ENCODE measurements at regions not wholly inside any gene's neighbourhood (a gene's known extent, or its start where the extent isn't known, plus 50 kb on each side); places are given as distances from the start of the nearest gene placed in this dataset.

DNA sequence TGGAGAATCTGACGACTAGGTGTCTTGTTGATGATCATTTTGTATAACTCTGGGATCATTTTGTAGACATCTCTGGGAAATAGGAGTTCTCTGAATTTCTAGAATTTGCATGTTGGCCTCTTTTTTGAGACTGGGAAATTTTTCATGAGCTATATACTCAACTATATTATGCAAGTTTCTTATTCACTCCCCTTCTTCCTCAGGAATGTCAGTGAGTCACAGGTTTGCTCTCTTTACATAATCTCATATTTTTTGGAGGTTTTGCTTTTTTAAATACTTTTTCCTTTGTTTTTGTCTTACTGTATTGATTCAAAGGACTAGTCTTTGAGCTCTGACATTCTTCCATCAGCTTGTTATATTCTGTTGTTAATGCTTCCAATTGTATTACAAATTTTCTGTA lies 1324.2 kb downstream of the TECRL start:
- TF ChIP-seq, protein P1, sequence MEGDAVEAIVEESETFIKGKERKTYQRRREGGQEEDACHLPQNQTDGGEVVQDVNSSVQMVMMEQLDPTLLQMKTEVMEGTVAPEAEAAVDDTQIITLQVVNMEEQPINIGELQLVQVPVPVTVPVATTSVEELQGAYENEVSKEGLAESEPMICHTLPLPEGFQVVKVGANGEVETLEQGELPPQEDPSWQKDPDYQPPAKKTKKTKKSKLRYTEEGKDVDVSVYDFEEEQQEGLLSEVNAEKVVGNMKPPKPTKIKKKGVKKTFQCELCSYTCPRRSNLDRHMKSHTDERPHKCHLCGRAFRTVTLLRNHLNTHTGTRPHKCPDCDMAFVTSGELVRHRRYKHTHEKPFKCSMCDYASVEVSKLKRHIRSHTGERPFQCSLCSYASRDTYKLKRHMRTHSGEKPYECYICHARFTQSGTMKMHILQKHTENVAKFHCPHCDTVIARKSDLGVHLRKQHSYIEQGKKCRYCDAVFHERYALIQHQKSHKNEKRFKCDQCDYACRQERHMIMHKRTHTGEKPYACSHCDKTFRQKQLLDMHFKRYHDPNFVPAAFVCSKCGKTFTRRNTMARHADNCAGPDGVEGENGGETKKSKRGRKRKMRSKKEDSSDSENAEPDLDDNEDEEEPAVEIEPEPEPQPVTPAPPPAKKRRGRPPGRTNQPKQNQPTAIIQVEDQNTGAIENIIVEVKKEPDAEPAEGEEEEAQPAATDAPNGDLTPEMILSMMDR (IDR thresholded peaks at IDR 0.05), result no peak
- TF ChIP-seq POLR2A (IDR thresholded peaks at IDR 0.05) (no peak), POLR2AphosphoS5 (IDR thresholded peaks at IDR 0.05) (no peak)

All from prostate gland (tissue), 2 donors.